ENCODE measurements at regions not wholly inside any gene's neighbourhood (a gene's known extent, or its start where the extent isn't known, plus 50 kb on each side); places are given as distances from the start of the nearest gene placed in this dataset.

GRCh38 chr17:83160443-83161297, 81.3 kb downstream of the METRNL start:
- TF ChIP-seq CTCF (IDR thresholded peaks at IDR 0.05), result no peak
- no peak for TF ChIP-seq EZH2 (IDR thresholded peaks at IDR 0.05; ENCODE audit: borderline replicate concordance, insufficient read depth, low read depth, low read length, poor library complexity, severe bottlenecking)

All from B cell (primary cell).